ENCODE measurements at regions not wholly inside any gene's neighbourhood (a gene's known extent, or its start where the extent isn't known, plus 50 kb on each side); places are given as distances from the start of the nearest gene placed in this dataset.

DNA sequence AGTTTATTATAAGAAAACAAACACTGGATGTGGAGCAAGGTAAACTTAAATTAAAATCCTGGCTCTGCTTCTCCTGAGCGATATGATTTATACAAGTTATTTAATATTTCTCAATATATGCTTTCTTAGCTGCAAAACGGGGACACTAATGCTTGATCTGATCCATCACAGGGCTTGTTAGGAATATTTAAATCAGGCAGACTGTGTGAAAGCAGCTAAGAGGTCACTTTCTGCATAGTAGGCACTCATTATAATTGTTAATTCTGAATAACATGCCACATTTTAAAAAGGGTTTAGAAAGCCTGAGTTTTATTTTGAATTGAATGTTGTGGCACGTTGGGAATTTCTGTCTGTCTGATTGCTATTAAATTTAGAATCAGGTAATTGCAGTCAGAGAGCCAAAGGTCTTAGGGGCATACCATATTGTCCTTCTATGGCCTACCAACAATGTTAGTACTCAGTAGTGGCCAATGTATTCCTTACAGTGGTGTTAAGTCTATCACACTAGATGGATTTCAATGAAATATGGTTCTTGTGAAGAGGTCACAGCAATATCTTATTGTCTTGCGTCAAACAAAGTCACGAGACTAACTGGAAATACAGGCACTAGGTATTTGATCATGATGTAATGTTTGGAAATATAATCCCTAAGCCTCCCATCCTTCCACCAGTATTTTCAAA lies 890.0 kb upstream of the CDH8 start:
- FAIRE-seq, result no peak
- 40% methylated on average over 5 of the region's 5 CpGs for WGBS (ENCODE audit: insufficient coverage, insufficient replicate concordance, low lambda C conversion rate, missing lambda C conversion rate)
- POLR2A ChIA-PET, result no interaction called here

DNA sequence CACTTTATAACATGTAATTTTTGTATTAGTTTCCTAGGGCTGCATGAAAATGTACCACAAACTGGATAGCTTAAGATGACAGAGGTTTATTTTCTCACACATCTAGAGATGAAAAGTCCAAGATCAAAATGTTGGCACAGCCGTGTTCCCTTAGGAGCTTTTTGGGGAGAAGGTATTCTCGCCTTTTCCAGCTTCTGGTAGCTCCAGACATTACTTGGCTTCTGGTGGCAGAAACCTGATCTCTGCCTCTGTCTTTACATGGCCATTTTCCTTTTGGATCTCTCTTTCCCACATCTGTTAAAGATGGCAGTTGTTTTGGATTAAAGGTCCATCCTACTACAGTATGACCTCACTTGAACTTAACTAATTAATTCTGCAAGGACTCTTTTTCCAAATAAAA lies 885.7 kb upstream of the CDH8 start:
- ChIA-PET RAD21 (ENCODE audit: unreplicated experiment) (no interaction called here), SMC1A (ENCODE audit: uncharacterized antibody, unreplicated experiment) (no interaction called here), POLR2A (interaction anchor here (0.5 kb wide), 1 partner anchor 313 kb away, joined by 5 read pairs; no protein-coding TSS in a partner anchor), CTCF (no interaction called here)
- in situ Hi-C loops (cut with MboI) (no loop called here), intact Hi-C loops (cut with micrococcal nuclease; ENCODE audit: unreplicated experiment) (no loop called here)
- Histone ChIP-seq H3K4me1 (ENCODE audit: control insufficient read depth, insufficient read depth, low read length) (no peaks in the 10 kb centered on the region), H3K27me3 (replicated peaks in 1 of 2; ENCODE audit: control insufficient read depth in 2 of 2, insufficient read depth in 2 of 2, low read length in 1 of 2) (no peaks in the 10 kb centered on the region), H3K27ac (ENCODE audit: control insufficient read depth, insufficient read depth) (no peak overlapping the region), H4K20me1 (ENCODE audit: control insufficient read depth, insufficient read depth) (no peaks in the 10 kb centered on the region), H3K79me2 (ENCODE audit: control insufficient read depth, insufficient read depth, low read length) (no peaks in the 10 kb centered on the region), H2AFZ (ENCODE audit: control insufficient read depth, low read depth, low read length) (no peak overlapping the region), H3K4me3 (no peak overlapping the region), H3K4me2 (ENCODE audit: control insufficient read depth, insufficient read depth) (no peak overlapping the region), H3K9ac (ENCODE audit: control insufficient read depth, insufficient read depth, low read length) (no peak overlapping the region), H3K9me3 (replicated peaks; ENCODE audit: control insufficient read depth, insufficient read depth, low read length) (no peaks in the 10 kb centered on the region), H3K36me3 (ENCODE audit: control insufficient read depth in 2 of 2, insufficient read depth in 2 of 2, low read length in 1 of 2) (no peaks in the 10 kb centered on the region)
- DNase-seq (ENCODE audit: low read depth, low spot score) (no peak), FAIRE-seq (no peak), ATAC-seq (no peak)
- TF ChIP-seq DPF2 (IDR thresholded peaks at IDR 0.05), result no peak
- TF ChIP-seq EGR1 (IDR thresholded peaks at IDR 0.05; ENCODE audit: borderline replicate concordance in 1 of 2, low read depth in 2 of 2, low read length in 2 of 2), result no peak
- TF ChIP-seq HCFC1 (IDR thresholded peaks at IDR 0.05; ENCODE audit: low read length), result no peak
- no peak for TF ChIP-seq TCF3 (IDR thresholded peaks at IDR 0.05; ENCODE audit: borderline replicate concordance, insufficient read depth, low read depth, low read length)
- no peak for TF ChIP-seq SUPT20H (IDR thresholded peaks at IDR 0.05; ENCODE audit: borderline replicate concordance, control insufficient read depth, low read depth, low read length)
- TF ChIP-seq, protein P1, sequence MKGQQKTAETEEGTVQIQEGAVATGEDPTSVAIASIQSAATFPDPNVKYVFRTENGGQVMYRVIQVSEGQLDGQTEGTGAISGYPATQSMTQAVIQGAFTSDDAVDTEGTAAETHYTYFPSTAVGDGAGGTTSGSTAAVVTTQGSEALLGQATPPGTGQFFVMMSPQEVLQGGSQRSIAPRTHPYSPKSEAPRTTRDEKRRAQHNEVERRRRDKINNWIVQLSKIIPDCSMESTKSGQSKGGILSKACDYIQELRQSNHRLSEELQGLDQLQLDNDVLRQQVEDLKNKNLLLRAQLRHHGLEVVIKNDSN (IDR thresholded peaks at IDR 0.05; ENCODE audit: borderline replicate concordance, extremely low read length, insufficient read depth, low read depth, low read length), result no peak
- TF ChIP-seq HDAC6 (IDR thresholded peaks at IDR 0.05; ENCODE audit: unreplicated experiment), result no peak
- TF ChIP-seq KDM1A (IDR thresholded peaks at IDR 0.05; ENCODE audit: borderline replicate concordance), result no peak
- no peak for TF ChIP-seq CREM (IDR thresholded peaks at IDR 0.05; ENCODE audit: low read depth)
- TF ChIP-seq, protein P2, sequence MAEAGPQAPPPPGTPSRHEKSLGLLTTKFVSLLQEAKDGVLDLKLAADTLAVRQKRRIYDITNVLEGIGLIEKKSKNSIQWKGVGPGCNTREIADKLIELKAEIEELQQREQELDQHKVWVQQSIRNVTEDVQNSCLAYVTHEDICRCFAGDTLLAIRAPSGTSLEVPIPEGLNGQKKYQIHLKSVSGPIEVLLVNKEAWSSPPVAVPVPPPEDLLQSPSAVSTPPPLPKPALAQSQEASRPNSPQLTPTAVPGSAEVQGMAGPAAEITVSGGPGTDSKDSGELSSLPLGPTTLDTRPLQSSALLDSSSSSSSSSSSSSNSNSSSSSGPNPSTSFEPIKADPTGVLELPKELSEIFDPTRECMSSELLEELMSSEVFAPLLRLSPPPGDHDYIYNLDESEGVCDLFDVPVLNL (IDR thresholded peaks at IDR 0.05; ENCODE audit: low read depth, low read length), result no peak
- BruUV-seq (replicated peaks), result no TSS peak
- 2% methylated on average over 2 of the region's 2 CpGs for WGBS (ENCODE audit: insufficient coverage, insufficient replicate concordance, low lambda C conversion rate, missing lambda C conversion rate)

More for the DNA sequence above, 890.0 kb upstream of the CDH8 start:
- CTCF ChIA-PET, result interaction anchor here (0.6 kb wide), 1 partner anchor 30 kb away, joined by 4 read pairs; no protein-coding TSS in a partner anchor
- no peaks in the 10 kb centered on the region for H3K27me3 ChIP-seq (replicated peaks in 1 of 2; ENCODE audit: control insufficient read depth in 2 of 2, insufficient read depth in 2 of 2, low read length in 1 of 2)
- H3K9ac ChIP-seq (ENCODE audit: control insufficient read depth, insufficient read depth, low read length), result no peak overlapping the region
- intact Hi-C loops (cut with micrococcal nuclease; ENCODE audit: unreplicated experiment), result no loop called here
- H4K20me1 ChIP-seq (ENCODE audit: control insufficient read depth, insufficient read depth), result no peaks in the 10 kb centered on the region
- H2AFZ ChIP-seq (ENCODE audit: control insufficient read depth, low read depth, low read length), result no peak overlapping the region
- H3K4me1 ChIP-seq (ENCODE audit: control insufficient read depth, insufficient read depth, low read length), result no peaks in the 10 kb centered on the region
- SMC1A ChIA-PET (ENCODE audit: uncharacterized antibody, unreplicated experiment), result no interaction called here
- no peaks in the 10 kb centered on the region for H3K79me2 ChIP-seq (ENCODE audit: control insufficient read depth, insufficient read depth, low read length)
- ATAC-seq (no peak), DNase-seq (ENCODE audit: low read depth, low spot score) (no peak)
- H3K9me3 ChIP-seq (replicated peaks; ENCODE audit: control insufficient read depth, insufficient read depth, low read length), result no peaks in the 10 kb centered on the region
- in situ Hi-C loops (cut with MboI), result no loop called here
- H3K4me3 ChIP-seq, result no peak overlapping the region
- no TSS peak for BruUV-seq (replicated peaks)
- no peak overlapping the region for H3K27ac ChIP-seq (ENCODE audit: control insufficient read depth, insufficient read depth)
- TF ChIP-seq HCFC1 (IDR thresholded peaks at IDR 0.05; ENCODE audit: low read length), result no peak
- no peak for TF ChIP-seq TARDBP (IDR thresholded peaks at IDR 0.05; ENCODE audit: borderline replicate concordance)
- TF ChIP-seq WRNIP1 (IDR thresholded peaks at IDR 0.05; ENCODE audit: borderline replicate concordance, low read depth, low read length), result no peak
- TF ChIP-seq SMAD1 (IDR thresholded peaks at IDR 0.05; ENCODE audit: low read depth, partially characterized antibody), result no peak
- TF ChIP-seq, protein P3, sequence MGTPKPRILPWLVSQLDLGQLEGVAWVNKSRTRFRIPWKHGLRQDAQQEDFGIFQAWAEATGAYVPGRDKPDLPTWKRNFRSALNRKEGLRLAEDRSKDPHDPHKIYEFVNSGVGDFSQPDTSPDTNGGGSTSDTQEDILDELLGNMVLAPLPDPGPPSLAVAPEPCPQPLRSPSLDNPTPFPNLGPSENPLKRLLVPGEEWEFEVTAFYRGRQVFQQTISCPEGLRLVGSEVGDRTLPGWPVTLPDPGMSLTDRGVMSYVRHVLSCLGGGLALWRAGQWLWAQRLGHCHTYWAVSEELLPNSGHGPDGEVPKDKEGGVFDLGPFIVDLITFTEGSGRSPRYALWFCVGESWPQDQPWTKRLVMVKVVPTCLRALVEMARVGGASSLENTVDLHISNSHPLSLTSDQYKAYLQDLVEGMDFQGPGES (IDR thresholded peaks at IDR 0.05), result no peak
- no peak for TF ChIP-seq ZNF384 (IDR thresholded peaks at IDR 0.05; ENCODE audit: borderline replicate concordance, low read depth, low read length)
- TF ChIP-seq FOXM1 (IDR thresholded peaks at IDR 0.05; ENCODE audit: low read depth, low read length), result no peak
- H3K4me2 ChIP-seq (ENCODE audit: control insufficient read depth, insufficient read depth), result no peak overlapping the region
- no peaks in the 10 kb centered on the region for H3K36me3 ChIP-seq (ENCODE audit: control insufficient read depth in 2 of 2, insufficient read depth in 2 of 2, low read length in 1 of 2)
- RAD21 ChIA-PET (ENCODE audit: unreplicated experiment), result no interaction called here
